CD14-positive monocyte (primary cell): ENCODE measurements at regions not wholly inside any gene's neighbourhood (a gene's known extent, or its start where the extent isn't known, plus 50 kb on each side); places are given as distances from the start of the nearest gene placed in this dataset.
A peak's percentile ranks its signal among the peaks of the same experiment; 100 is the strongest.

ENCODE experiments used
- DNase-seq, 3 donors: peaks; one replicate each; pipeline ENCODE4 v3.0.0-alpha.2; 2011 to 2022
- H2AFZ ChIP-seq: 2 replicates; pipeline ENCODE4 v1.6.0; 2012; ENCODE audit warnings: mild to moderate bottlenecking, low read depth, low read length, inconsistent platforms; ENCODE audit not compliant: insufficient read depth, poor library complexity, severe bottlenecking
- H3K27ac ChIP-seq, 2 donors: 1 replicate in 1 of 2; 2 replicates in 1 of 2; pipeline ENCODE4 v1.5.1; 2012 to 2013; ENCODE audit warnings: low read length in 2 of 2, control low read depth in 1 of 2, inconsistent platforms in 1 of 2, low read depth in 1 of 2, mild to moderate bottlenecking in 1 of 2
- H3K27me3 ChIP-seq, 2 donors: one replicate each; pipeline versions ENCODE4 v1.6.0 to v1.6.1; 2011 to 2013; ENCODE audit warnings: low read length in 2 of 2; ENCODE audit not compliant: control insufficient read depth in 2 of 2, insufficient read depth in 2 of 2
- H3K36me3 ChIP-seq, 2 donors: replicated peaks in 1 of 2; 1 replicate in 1 of 2; 2 replicates in 1 of 2; pipeline versions ENCODE4 v1.5.1 to v1.6.1; 2012 to 2013; ENCODE audit warnings: low read length in 2 of 2, control low read depth in 1 of 2, inconsistent platforms in 1 of 2, mild to moderate bottlenecking in 1 of 2; ENCODE audit not compliant: insufficient read depth in 2 of 2, control insufficient read depth in 1 of 2
- H3K4me1 ChIP-seq, 2 donors: 1 replicate in 1 of 2; 2 replicates in 1 of 2; pipeline versions ENCODE4 v1.5.1 to v1.6.1; 2012 to 2013; ENCODE audit warnings: low read length in 2 of 2, control low read depth in 1 of 2, inconsistent platforms in 1 of 2, mild to moderate bottlenecking in 1 of 2, moderate library complexity in 1 of 2; ENCODE audit not compliant: insufficient read depth in 2 of 2, control insufficient read depth in 1 of 2
- H3K4me2 ChIP-seq: replicated peaks from 2 replicates; pipeline ENCODE3; 2012; ENCODE audit warnings: low read length, moderate library complexity, mild to moderate bottlenecking; ENCODE audit not compliant: poor library complexity, severe bottlenecking; ENCODE audit errors: extremely low read depth
- H3K4me3 ChIP-seq, 3 experiments: fragments of 200-600 bp in 1 of 3; sonication (generic) in 1 of 3; replicated peaks in 1 of 3; 1 replicate in 2 of 3; 2 replicates in 1 of 3; pipeline ENCODE4 v1.5.1; 2011 to 2013; ENCODE audit warnings: low read length in 3 of 3, mild to moderate bottlenecking in 3 of 3, control low read depth in 2 of 3, low read depth in 2 of 3, inconsistent platforms in 1 of 3, moderate library complexity in 1 of 3
- H3K79me2 ChIP-seq: 2 replicates; pipeline ENCODE4 v1.6.0; 2012; ENCODE audit warnings: mild to moderate bottlenecking, control low read depth, inconsistent platforms, low read length, moderate library complexity; ENCODE audit not compliant: insufficient read depth
- H3K9ac ChIP-seq: 2 replicates; pipeline ENCODE4 v1.6.0; 2017; ENCODE audit warnings: low read length, mild to moderate bottlenecking; ENCODE audit not compliant: insufficient read depth, poor library complexity, severe bottlenecking
- H3K9me3 ChIP-seq, 2 donors: replicated peaks in 1 of 2; 1 replicate in 1 of 2; 2 replicates in 1 of 2; pipeline versions ENCODE4 v1.5.1 to v1.6.1; 2012 to 2013; ENCODE audit warnings: low read length in 2 of 2, control low read depth in 1 of 2; ENCODE audit not compliant: control insufficient read depth in 1 of 2, insufficient read depth in 1 of 2
- H4K20me1 ChIP-seq: 2 replicates; pipeline ENCODE4 v1.6.0; 2012; ENCODE audit warnings: mild to moderate bottlenecking, low read length, control low read depth, moderate library complexity; ENCODE audit not compliant: insufficient read depth
- H3K27ac Mint-ChIP-seq, 7 donors: one replicate each; pipeline ENCODE4 v1.8.0; 2020; ENCODE audit warnings: mild to moderate bottlenecking in 7 of 7, mixed read lengths in 7 of 7, moderate library complexity in 6 of 7, inconsistent platforms in 2 of 7
- H3K27me3 Mint-ChIP-seq, 3 donors: one replicate each; pipeline ENCODE4 v1.8.0; 2021 to 2022; ENCODE audit warnings: low read depth in 3 of 3, mild to moderate bottlenecking in 3 of 3, mixed read lengths in 3 of 3, moderate library complexity in 3 of 3, inconsistent platforms in 1 of 3
- H3K36me3 Mint-ChIP-seq, 2 donors: one replicate each; pipeline ENCODE4 v1.8.0; 2020; ENCODE audit warnings: mixed read lengths in 2 of 2, inconsistent platforms in 1 of 2, mild to moderate bottlenecking in 1 of 2
- H3K4me1 Mint-ChIP-seq: one replicate; pipeline ENCODE4 v1.8.0; 2020; ENCODE audit warnings: mild to moderate bottlenecking, mixed read lengths
- H3K4me3 Mint-ChIP-seq, 2 donors: one replicate each; pipeline ENCODE4 v1.8.0; 2020; ENCODE audit warnings: mild to moderate bottlenecking in 2 of 2, mixed read lengths in 2 of 2, moderate library complexity in 1 of 2
- H3K9me3 Mint-ChIP-seq, 7 donors: one replicate each; pipeline ENCODE4 v1.8.0; 2020 to 2022; ENCODE audit warnings: mixed read lengths in 7 of 7, mild to moderate bottlenecking in 6 of 7, moderate library complexity in 6 of 7, inconsistent platforms in 2 of 7
- CTCF ChIP-seq: fragments of 200-600 bp; IDR thresholded peaks from one replicate; pipeline ENCODE4 v1.8.0; 2022; ENCODE audit warnings: antibody characterized with exemption, mild to moderate bottlenecking
- WGBS: methylation state at CpG from one replicate; pipeline ENCODE4 v1.1.5; 2013; ENCODE audit warnings: missing lambda C conversion rate; ENCODE audit not compliant: insufficient coverage; 5-methylcytosine and 5-hydroxymethylcytosine counted together
- intact Hi-C, 2 donors: fragments of 100-400 bp; cut with micrococcal nuclease; formaldehyde crosslinking; loops; one replicate each; pipeline versions ENCODE4 v1.15.0 to v1.15.1; 2023

- peaks cover 9 to 22% (median 13%) of the 10 kb centered on the region in 7 donors for H3K9me3 Mint-ChIP-seq
- no peak overlapping the region for H3K27ac ChIP-seq
- H3K4me3 Mint-ChIP-seq, result no peak overlapping the region
- no peaks in the 10 kb centered on the region for H3K79me2 ChIP-seq
- no peak overlapping the region for H3K9ac ChIP-seq
- no peaks in the 10 kb centered on the region for H3K36me3 Mint-ChIP-seq
- H3K4me1 Mint-ChIP-seq, result no peaks in the 10 kb centered on the region
- H3K36me3 ChIP-seq, result no peaks in the 10 kb centered on the region
- H4K20me1 ChIP-seq, result no peaks in the 10 kb centered on the region
- peaks cover 0 to 10% of the 10 kb centered on the region in 2 donors for H3K9me3 ChIP-seq
- no peaks in the 10 kb centered on the region for H3K4me1 ChIP-seq
- H3K27me3 Mint-ChIP-seq, result peaks cover 0 to 2% (median 2%) of the 10 kb centered on the region in 3 donors
- intact Hi-C loops, result no loop called here
- no peaks in the 10 kb centered on the region for H3K27me3 ChIP-seq
- H3K4me3 ChIP-seq, result no peak overlapping the region
- DNase-seq, result no peak
- H2AFZ ChIP-seq, result no peak overlapping the region
- 78% methylated on average over 1 of the region's 2 CpGs for WGBS
- H3K27ac Mint-ChIP-seq, result peak overlapping the region in 1 of 7 donors; percentile 62
- H3K4me2 ChIP-seq, result no peak overlapping the region
- no peak for TF ChIP-seq CTCF
Observed at GRCh38 chr5:82713811-82714210, 363.4 kb downstream of the TMEM167A start.

GRCh38 chr5:82707741-82708140 lies 369.5 kb downstream of the TMEM167A start:
- H3K4me1 Mint-ChIP-seq, result no peaks in the 10 kb centered on the region
- no peak overlapping the region for H3K9ac ChIP-seq
- H3K9me3 Mint-ChIP-seq, result peaks cover 0 to 15% (median 4%) of the 10 kb centered on the region in 7 donors
- no peaks in the 10 kb centered on the region for H3K27me3 Mint-ChIP-seq
- intact Hi-C loops, result no loop called here
- no peak overlapping the region for H3K27ac Mint-ChIP-seq
- H3K4me2 ChIP-seq, result no peak overlapping the region
- no peaks in the 10 kb centered on the region for H4K20me1 ChIP-seq
- H3K79me2 ChIP-seq, result no peaks in the 10 kb centered on the region
- H3K27me3 ChIP-seq, result no peaks in the 10 kb centered on the region
- WGBS, result no CpG with 5 or more reads among the region's 1 CpG
- no peak overlapping the region for H3K27ac ChIP-seq
- H3K36me3 Mint-ChIP-seq, result no peaks in the 10 kb centered on the region
- no peak overlapping the region for H3K4me3 Mint-ChIP-seq
- no peaks in the 10 kb centered on the region for H3K4me1 ChIP-seq
- H3K4me3 ChIP-seq, result no peak overlapping the region
- no peaks in the 10 kb centered on the region for H3K36me3 ChIP-seq
- TF ChIP-seq CTCF, result no peak
- no peak overlapping the region for H2AFZ ChIP-seq
- DNase-seq, result no peak
- no peaks in the 10 kb centered on the region for H3K9me3 ChIP-seq
